Activated CD4-positive, alpha-beta T cell treated with anti-CD3 and anti-CD28 coated beads, Interleukin-2, amount 10 ng/mL, durations not matched to agents 24 days and 14 days (primary cell): ENCODE measurements at regions not wholly inside any gene's neighbourhood (a gene's known extent, or its start where the extent isn't known, plus 50 kb on each side); places are given as distances from the start of the nearest gene placed in this dataset.
"Not testable (repeated sequence)": the region's sequence is repeated elsewhere in the genome, so short reads cannot be mapped to it uniquely, and the experiment has no call there.

Source experiments
- DNase-seq: peaks from one replicate; pipeline ENCODE4 v3.0.0; 2022
- H3K27ac Mint-ChIP-seq: one replicate; pipeline ENCODE4 v1.8.0; 2022; ENCODE audit warnings: mild to moderate bottlenecking, mixed read lengths
- H3K27me3 Mint-ChIP-seq: one replicate; pipeline ENCODE4 v1.8.0; 2022; ENCODE audit warnings: mixed read lengths
- H3K36me3 Mint-ChIP-seq: one replicate; pipeline ENCODE4 v1.8.0; 2022; ENCODE audit warnings: low read depth, mild to moderate bottlenecking, mixed read lengths
- H3K4me1 Mint-ChIP-seq: one replicate; pipeline ENCODE4 v1.8.0; 2021; ENCODE audit warnings: mixed read lengths
- H3K4me3 Mint-ChIP-seq: one replicate; pipeline ENCODE4 v1.8.0; 2022; ENCODE audit warnings: mild to moderate bottlenecking, moderate library complexity, mixed read lengths
- H3K9me3 Mint-ChIP-seq: one replicate; pipeline ENCODE4 v1.8.0; 2021; ENCODE audit warnings: mixed read lengths
- intact Hi-C: fragments of 100-400 bp; cut with micrococcal nuclease; formaldehyde crosslinking; loops from one replicate; pipeline ENCODE4 v1.15.1; 2023

- Mint-ChIP-seq H3K4me1 (peaks cover 72% of the 10 kb centered on the region), H3K36me3 (peaks cover 23% of the 10 kb centered on the region), H3K27ac (peak overlapping the region; percentile 89), H3K9me3 (peaks cover 11% of the 10 kb centered on the region), H3K27me3 (peaks cover 5% of the 10 kb centered on the region), H3K4me3 (no peak overlapping the region)
- intact Hi-C loops: no loop called here
- no peak for DNase-seq
Measured at GRCh38 chr11:35046681-35047080, 92.3 kb upstream of the CD44 start.

DNA sequence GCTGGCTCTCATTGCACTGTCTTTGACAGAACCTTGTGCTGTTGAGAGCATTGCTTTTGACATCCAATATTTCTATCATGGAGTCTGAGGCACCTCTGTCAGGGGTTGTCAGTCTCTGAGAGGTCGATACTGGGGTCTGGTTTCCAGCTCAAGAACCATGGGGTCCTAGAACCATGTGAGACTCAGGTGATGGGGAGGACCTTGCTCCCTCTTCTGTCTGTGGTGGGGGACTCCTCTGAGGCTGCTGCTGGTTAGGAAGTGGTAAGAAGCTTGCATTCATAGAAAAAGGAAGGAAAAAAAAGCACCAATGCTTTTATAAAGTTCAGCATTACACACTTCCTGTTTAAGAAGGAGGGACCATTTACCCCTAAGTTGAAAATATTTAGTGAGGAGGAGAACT lies 91.8 kb upstream of the CD44 start:
- peaks cover 5% of the 10 kb centered on the region for H3K27me3 Mint-ChIP-seq
- intact Hi-C loops: no loop called here
- peak; percentile 86 for DNase-seq
- peak overlapping the region; percentile 89 for H3K27ac Mint-ChIP-seq
- H3K9me3 Mint-ChIP-seq: peaks cover 11% of the 10 kb centered on the region
- peaks cover 67% of the 10 kb centered on the region for H3K4me1 Mint-ChIP-seq
- H3K4me3 Mint-ChIP-seq: peak overlapping the region; percentile 56
- H3K36me3 Mint-ChIP-seq: peaks cover 23% of the 10 kb centered on the region

DNA sequence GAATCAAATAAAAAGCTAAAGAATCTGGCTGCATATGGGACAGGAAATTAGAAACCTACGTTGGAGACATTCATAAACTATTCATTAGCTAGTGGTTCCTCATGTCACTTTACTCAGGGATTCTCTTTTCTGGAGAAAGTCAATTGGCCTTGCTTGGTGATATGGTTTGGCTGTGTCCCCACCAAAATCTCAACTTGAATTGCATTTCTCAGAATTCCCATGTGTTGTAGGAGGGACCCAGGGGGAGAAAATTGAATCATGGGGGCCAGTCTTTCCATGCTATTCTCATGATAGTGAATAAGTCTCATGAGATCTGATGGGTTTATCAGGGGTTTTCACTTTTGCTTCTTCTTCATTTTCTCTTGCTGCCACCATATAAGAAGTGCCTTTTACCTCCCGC lies 91.2 kb upstream of the CD44 start:
- Mint-ChIP-seq H3K27me3 (peaks cover 2% of the 10 kb centered on the region), H3K36me3 (peaks cover 23% of the 10 kb centered on the region), H3K4me1 (peaks cover 68% of the 10 kb centered on the region), H3K9me3 (peaks cover 14% of the 10 kb centered on the region), H3K27ac (peak overlapping the region; percentile 89), H3K4me3 (peak overlapping the region; percentile 56)
- DNase-seq: peak; percentile 55
- intact Hi-C loops: no loop called here

- H3K27me3 Mint-ChIP-seq, intact Hi-C loops, H3K4me3 Mint-ChIP-seq, DNase-seq: not testable (repeated sequence)
- Mint-ChIP-seq H3K9me3 (peaks cover 14% of the 10 kb centered on the region), H3K27ac (peak overlapping the region; percentile 59), H3K36me3 (peaks cover 23% of the 10 kb centered on the region), H3K4me1 (peaks cover 67% of the 10 kb centered on the region)
Measured at GRCh38 chr11:35048346-35048745, 90.6 kb upstream of the CD44 start.

- peak overlapping the region; percentile 83 for H3K4me3 Mint-ChIP-seq
- peaks cover 22% of the 10 kb centered on the region for H3K36me3 Mint-ChIP-seq
- DNase-seq: peak; percentile 69
- H3K4me1 Mint-ChIP-seq: peaks cover 62% of the 10 kb centered on the region
- no peaks in the 10 kb centered on the region for H3K27me3 Mint-ChIP-seq
- peak overlapping the region; percentile 89 for H3K27ac Mint-ChIP-seq
- H3K9me3 Mint-ChIP-seq: peaks cover 14% of the 10 kb centered on the region
- intact Hi-C loops: loop anchor here (1.0 kb wide), 1 partner anchor 10 kb away; no protein-coding TSS in a partner anchor
Measured at GRCh38 chr11:35049859-35050531, 89.0 kb upstream of the CD44 start.

DNA sequence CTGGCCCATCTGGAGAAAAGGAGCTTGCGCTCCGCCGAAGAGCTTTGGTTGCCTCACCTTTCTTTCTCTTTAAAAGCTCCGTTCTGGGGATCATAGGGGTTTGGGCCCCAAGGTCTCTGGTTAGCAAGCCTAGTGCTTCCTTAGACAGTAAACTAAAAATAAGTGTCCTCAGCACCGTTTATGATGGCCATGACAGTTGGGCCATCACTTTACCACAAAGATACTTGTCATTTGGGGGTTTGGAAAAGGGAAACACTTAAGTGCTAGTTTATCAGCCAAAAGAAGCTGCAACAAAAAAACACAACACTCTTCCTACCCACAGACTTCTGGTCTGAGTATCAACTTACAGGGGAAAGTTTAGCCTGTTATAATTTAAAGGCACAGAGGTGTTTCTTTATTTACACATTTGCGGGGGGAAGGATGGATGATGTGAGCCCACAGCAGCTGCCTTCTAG lies 88.4 kb upstream of the CD44 start:
- Mint-ChIP-seq H3K27me3 (no peaks in the 10 kb centered on the region), H3K9me3 (peaks cover 14% of the 10 kb centered on the region), H3K4me1 (peaks cover 56% of the 10 kb centered on the region), H3K36me3 (peaks cover 22% of the 10 kb centered on the region), H3K27ac (peak overlapping the region; percentile 89), H3K4me3 (peak overlapping the region; percentile 83)
- intact Hi-C loops: loop anchor here (1.0 kb wide), 1 partner anchor 10 kb away; no protein-coding TSS in a partner anchor
- peak; percentile 73 for DNase-seq

DNA sequence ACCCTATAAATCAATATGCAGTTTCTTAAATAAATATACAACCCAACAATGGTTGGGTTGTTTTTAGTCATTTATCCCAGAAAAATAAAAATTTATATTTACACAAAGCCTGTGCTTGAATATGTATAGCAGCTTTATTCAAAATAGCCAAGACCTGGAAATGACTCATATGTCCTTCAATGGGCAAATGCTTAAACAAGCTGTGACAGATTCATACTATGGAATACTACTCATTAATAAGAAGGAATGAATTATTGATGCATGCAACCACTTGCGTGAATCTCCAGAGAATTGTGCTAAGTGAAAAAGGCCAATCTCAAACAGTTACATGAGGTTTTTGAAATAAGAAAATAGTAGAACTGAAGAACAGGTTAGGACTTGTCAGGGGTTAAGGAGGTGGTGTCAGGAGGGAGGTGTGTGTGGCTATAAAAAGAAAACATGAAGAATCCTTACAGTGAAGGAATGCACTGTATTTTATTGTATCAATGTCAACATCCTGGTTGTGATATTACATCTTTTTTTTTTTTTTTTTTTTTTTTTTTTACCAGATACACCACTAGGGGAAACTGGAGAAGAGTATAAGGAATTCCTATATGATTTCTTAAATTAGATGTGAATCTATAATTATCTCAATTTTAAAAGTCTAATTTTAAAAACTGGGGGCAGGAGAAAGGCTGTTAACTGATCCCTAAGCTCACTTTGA lies 82.4 kb upstream of the CD44 start:
- Mint-ChIP-seq H3K9me3 (peaks cover 3% of the 10 kb centered on the region), H3K27ac (no peak overlapping the region), H3K36me3 (peaks cover 3% of the 10 kb centered on the region), H3K27me3 (no peaks in the 10 kb centered on the region), H3K4me1 (peaks cover 25% of the 10 kb centered on the region), H3K4me3 (no peak overlapping the region)
- intact Hi-C loops: no loop called here
- DNase-seq: no peak

DNA sequence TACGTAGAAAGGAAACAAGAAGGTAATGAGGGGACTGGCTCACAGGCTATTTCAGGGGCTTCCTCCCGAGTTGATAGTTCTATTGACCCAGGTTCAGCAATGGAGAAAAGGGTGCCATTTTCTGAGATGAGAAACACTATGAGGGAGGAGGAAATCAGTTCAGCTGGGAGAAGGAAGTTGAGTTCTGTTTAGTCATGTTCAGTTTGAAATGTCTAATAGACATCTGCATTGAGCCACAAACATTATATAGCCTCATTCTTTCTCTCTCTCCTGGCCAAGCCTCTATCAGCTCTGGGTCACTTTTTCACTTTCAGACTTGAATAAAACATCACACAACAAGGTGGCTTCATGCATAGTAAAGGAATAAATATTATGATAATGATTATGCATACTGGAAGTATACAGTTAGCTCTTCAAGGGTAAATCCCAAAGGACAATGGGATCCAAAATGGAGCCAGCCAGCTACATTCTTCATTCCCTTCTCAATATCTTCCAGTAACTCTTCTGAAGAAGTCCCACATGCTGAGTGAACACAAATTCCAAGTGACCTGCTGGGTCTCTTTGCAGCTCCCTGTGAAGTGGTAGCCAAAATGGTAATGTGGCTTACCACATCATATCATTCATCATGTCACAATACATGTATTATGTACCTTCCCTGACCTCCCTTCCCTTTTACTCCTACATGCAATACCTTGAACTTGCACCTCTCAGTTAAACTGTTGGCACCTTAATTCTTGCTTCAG lies 80.9 kb upstream of the CD44 start:
- H3K27me3 Mint-ChIP-seq: no peaks in the 10 kb centered on the region
- intact Hi-C loops: no loop called here
- peaks cover 3% of the 10 kb centered on the region for H3K36me3 Mint-ChIP-seq
- peaks cover 22% of the 10 kb centered on the region for H3K4me1 Mint-ChIP-seq
- H3K27ac Mint-ChIP-seq: no peak overlapping the region
- peak; percentile 62 for DNase-seq
- no peaks in the 10 kb centered on the region for H3K9me3 Mint-ChIP-seq
- no peak overlapping the region for H3K4me3 Mint-ChIP-seq

DNA sequence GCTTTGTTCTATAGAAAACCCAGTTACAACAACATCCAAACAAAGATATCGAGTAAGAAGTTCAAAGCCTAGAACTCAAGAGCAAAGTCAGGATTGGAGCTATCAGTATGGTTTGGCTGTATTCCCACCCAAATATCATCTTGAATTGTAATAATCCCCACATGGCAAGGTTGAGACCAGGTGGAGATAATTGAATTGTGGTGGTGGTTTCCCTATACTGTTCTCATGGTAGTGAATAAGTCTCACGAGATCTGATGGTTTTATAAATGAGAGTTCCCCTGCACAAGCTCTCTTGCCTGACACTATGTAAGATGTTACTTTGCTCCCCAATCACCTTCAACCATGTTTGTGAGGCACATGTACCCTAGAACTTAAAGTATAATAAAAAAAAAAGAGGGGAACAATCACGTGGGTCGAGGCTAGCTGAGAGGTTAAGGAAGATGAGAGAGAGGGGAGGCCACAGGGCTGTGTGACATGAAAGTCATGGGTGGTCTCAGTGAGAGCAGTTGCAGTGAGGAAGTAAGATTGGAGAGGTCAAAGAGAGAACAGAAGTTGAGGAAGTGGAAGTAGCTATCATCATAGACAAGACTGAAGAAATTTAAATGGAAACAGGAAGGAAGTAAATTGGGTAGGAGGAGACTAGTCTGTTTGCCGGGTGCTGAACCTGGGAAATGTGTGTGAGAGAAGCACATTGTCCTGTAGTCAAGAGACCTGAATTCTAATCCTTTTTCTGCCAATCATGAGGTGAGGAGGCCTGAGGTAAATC lies 80.1 kb upstream of the CD44 start:
- Mint-ChIP-seq H3K4me3 (no peak overlapping the region), H3K27ac (no peak overlapping the region), H3K4me1 (peaks cover 22% of the 10 kb centered on the region), H3K27me3 (no peaks in the 10 kb centered on the region), H3K36me3 (peaks cover 3% of the 10 kb centered on the region), H3K9me3 (no peaks in the 10 kb centered on the region)
- DNase-seq: no peak
- intact Hi-C loops: no loop called here

DNA sequence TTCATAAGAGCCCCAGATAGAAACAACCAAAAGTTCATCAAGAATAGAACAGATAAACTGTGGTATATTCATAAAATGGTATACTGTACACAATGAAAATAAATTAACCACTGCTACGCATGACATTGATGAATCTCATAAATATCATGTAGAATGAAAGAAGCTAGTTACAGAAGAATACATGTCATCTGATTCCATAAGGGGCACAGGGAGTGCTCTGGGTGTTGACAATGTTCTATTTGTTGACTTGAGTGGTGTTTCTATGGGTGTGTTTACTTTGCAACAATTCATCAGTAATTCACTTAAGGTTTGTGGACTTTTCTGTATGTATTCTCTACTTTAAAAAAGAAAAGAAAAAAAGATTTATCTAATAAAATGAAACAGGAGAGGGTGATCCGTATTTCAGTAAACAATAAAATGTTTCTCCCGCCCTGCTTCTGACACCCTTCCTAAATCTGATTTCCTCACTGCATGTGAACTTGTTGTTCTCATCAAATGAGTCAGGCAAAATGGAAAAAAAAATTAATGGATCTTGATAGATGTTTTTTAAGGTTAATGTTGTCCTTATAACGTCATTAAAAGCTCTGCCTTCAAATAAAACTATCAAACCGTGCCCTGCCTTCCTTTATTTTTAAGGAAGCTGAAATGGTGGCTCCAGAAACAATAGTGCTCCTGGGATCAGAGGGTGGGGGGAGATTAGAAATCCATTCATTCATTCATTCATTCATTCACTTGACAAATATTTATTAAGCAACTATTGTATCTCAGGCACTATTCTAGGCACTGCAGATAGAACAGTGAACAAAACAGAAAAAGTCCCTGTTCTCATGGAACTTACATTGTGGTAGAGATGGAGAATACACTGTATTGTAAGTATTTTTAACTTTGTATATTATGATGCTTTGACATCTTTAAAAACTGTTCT lies 77.2 kb upstream of the CD44 start:
- H3K27me3 Mint-ChIP-seq: no peaks in the 10 kb centered on the region
- peaks cover 3% of the 10 kb centered on the region for H3K9me3 Mint-ChIP-seq
- peaks cover 2% of the 10 kb centered on the region for H3K36me3 Mint-ChIP-seq
- H3K27ac Mint-ChIP-seq: no peak overlapping the region
- no peak overlapping the region for H3K4me3 Mint-ChIP-seq
- DNase-seq: no peak
- peaks cover 27% of the 10 kb centered on the region for H3K4me1 Mint-ChIP-seq
- intact Hi-C loops: no loop called here

- Mint-ChIP-seq H3K27ac (no peak overlapping the region), H3K4me1 (peaks cover 28% of the 10 kb centered on the region)
Measured at GRCh38 chr11:35063488-35063931, 75.5 kb upstream of the CD44 start.

GRCh38 chr11:35064114-35064800 lies 74.7 kb upstream of the CD44 start:
- intact Hi-C loops: no loop called here
- Mint-ChIP-seq H3K4me3 (no peak overlapping the region), H3K36me3 (peaks cover 6% of the 10 kb centered on the region), H3K4me1 (peaks cover 23% of the 10 kb centered on the region), H3K27me3 (no peaks in the 10 kb centered on the region), H3K9me3 (peaks cover 11% of the 10 kb centered on the region), H3K27ac (no peak overlapping the region)
- no peak for DNase-seq

More at GRCh38 chr11:35063488-35063931, 75.5 kb upstream of the CD44 start:
- intact Hi-C loops: no loop called here
- Mint-ChIP-seq H3K36me3 (peaks cover 4% of the 10 kb centered on the region), H3K27me3 (no peaks in the 10 kb centered on the region), H3K4me3 (no peak overlapping the region), H3K9me3 (peaks cover 6% of the 10 kb centered on the region)
- no peak for DNase-seq
